ENCODE measurements at regions not wholly inside any gene's neighbourhood (a gene's known extent, or its start where the extent isn't known, plus 50 kb on each side); places are given as distances from the start of the nearest gene placed in this dataset.

DNA sequence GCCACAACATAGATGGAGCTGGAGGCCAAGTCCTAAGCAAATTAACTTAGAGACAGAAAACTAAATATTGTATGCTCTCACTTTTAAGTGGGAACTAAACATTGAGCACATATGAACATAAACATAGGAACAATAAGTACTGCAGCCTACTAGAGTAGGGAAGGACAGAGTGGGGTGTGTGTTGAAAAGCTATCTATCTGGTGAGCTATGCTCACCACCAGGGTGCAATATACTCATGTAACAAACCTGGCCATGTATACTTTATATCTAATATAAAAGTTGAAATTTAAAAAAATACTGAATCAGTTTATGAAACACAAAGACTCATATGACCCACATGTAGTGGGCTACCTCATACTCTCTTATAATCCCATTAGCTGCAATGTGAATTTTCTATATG, 1305.0 kb downstream of the LRFN5 start:
- TF ChIP-seq, protein P1, sequence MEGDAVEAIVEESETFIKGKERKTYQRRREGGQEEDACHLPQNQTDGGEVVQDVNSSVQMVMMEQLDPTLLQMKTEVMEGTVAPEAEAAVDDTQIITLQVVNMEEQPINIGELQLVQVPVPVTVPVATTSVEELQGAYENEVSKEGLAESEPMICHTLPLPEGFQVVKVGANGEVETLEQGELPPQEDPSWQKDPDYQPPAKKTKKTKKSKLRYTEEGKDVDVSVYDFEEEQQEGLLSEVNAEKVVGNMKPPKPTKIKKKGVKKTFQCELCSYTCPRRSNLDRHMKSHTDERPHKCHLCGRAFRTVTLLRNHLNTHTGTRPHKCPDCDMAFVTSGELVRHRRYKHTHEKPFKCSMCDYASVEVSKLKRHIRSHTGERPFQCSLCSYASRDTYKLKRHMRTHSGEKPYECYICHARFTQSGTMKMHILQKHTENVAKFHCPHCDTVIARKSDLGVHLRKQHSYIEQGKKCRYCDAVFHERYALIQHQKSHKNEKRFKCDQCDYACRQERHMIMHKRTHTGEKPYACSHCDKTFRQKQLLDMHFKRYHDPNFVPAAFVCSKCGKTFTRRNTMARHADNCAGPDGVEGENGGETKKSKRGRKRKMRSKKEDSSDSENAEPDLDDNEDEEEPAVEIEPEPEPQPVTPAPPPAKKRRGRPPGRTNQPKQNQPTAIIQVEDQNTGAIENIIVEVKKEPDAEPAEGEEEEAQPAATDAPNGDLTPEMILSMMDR (conservative IDR thresholded peaks at IDR 0.05; ENCODE audit: low read depth, low read length): peak; percentile 54
- no peak for TF ChIP-seq EZH2 (IDR thresholded peaks at IDR 0.05; ENCODE audit: low read length, unreplicated experiment)

Measured in PC-3 (cell line).